ENCODE measurements at regions not wholly inside any gene's neighbourhood (a gene's known extent, or its start where the extent isn't known, plus 50 kb on each side); places are given as distances from the start of the nearest gene placed in this dataset.

DNA sequence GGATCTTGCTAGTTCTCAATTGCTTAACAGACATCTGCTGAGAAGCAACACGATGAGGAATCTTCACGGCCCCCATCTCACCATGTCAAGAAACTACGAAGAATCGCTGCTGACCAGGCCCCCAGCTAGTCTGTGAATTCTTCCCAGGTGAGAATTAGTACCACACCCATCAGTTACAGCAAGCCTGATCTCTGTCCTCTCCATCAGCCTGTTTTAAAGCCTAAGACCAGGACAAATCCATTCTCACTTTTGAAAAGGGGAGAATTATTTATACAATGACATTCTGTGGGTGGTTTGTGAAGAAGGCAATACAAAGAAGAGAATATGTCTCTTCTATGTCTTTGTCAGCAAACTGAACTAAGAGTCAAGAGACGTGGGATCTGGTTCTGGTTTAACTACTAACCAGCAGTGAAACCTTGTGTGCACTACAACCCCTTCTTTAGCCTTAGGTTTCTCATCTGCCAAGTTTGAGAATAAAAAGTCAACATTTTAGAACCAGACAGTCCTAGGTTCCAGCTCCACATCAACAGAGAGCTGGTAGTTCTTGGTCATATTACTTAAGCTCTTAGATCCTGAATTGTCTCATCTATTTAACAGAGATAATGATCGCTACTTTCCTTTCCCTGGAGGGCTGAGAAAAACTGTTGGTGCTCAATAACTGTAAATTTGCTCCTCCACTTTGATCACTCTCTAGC is 160.4 kb upstream of the RORA start:
- H3K9me1 ChIP-seq (ENCODE audit: control insufficient read depth, extremely low read depth, insufficient read depth, low read length): no peaks in the 10 kb centered on the region
- no peak for DNase-seq (ENCODE audit: low read depth, low spot score)
- no peak overlapping the region for H3K9ac ChIP-seq (ENCODE audit: control insufficient read depth, extremely low read depth, insufficient read depth, low read length)
- no peak overlapping the region for H3K27ac ChIP-seq (ENCODE audit: control insufficient read depth, insufficient read depth, low read length)
- no peaks in the 10 kb centered on the region for H3K36me3 ChIP-seq (ENCODE audit: control insufficient read depth in 2 of 2, extremely low read depth in 1 of 2, insufficient read depth in 2 of 2, low read length in 2 of 2)
- no peaks in the 10 kb centered on the region for H3K79me2 ChIP-seq (ENCODE audit: control insufficient read depth, insufficient read depth, low read length)
- H2AFZ ChIP-seq (ENCODE audit: control insufficient read depth, low read length): no peak overlapping the region
- no peak overlapping the region for H3K4me2 ChIP-seq (ENCODE audit: control insufficient read depth, extremely low read depth, insufficient read depth, low read depth, low read length)
- no peaks in the 10 kb centered on the region for H3K27me3 ChIP-seq (ENCODE audit: control insufficient read depth, extremely low read depth, insufficient read depth, low read length)
- no peaks in the 10 kb centered on the region for H3K4me1 ChIP-seq (ENCODE audit: control insufficient read depth, extremely low read depth, insufficient read depth, low read length)
- TF ChIP-seq CTCF (optimal IDR thresholded peaks at IDR 0.05 in 1 of 3, IDR thresholded peaks at IDR 0.05 in 1 of 3, conservative IDR thresholded peaks at IDR 0.05 in 1 of 3; ENCODE audit: extremely low read depth in 1 of 3, insufficient read depth in 2 of 3, low read length in 3 of 3) (no peak), EZH2 (IDR thresholded peaks at IDR 0.05; ENCODE audit: low read length) (no peak)
- no peaks in the 10 kb centered on the region for H4K20me1 ChIP-seq (ENCODE audit: control insufficient read depth, extremely low read depth, insufficient read depth, low read length)
- H3K4me3 ChIP-seq (ENCODE audit: control insufficient read depth in 2 of 3, extremely low read depth in 1 of 3, insufficient read depth in 2 of 3, low read depth in 1 of 3, low read length in 3 of 3): no peak overlapping the region
- dilution Hi-C loops (cut with MboI; ENCODE audit: extremely low pct_ligation_motif_present, low sequenced_read_pairs): no loop called here
- no peaks in the 10 kb centered on the region for H3K9me3 ChIP-seq (ENCODE audit: control insufficient read depth, low read depth, low read length)
- FAIRE-seq: no peak

- Histone ChIP-seq H4K20me1 (ENCODE audit: control insufficient read depth, extremely low read depth, insufficient read depth, low read length) (no peaks in the 10 kb centered on the region), H3K27ac (ENCODE audit: control insufficient read depth, insufficient read depth, low read length) (no peak overlapping the region), H3K9ac (ENCODE audit: control insufficient read depth, extremely low read depth, insufficient read depth, low read length) (no peak overlapping the region), H3K4me3 (ENCODE audit: control insufficient read depth in 2 of 3, extremely low read depth in 1 of 3, insufficient read depth in 2 of 3, low read depth in 1 of 3, low read length in 3 of 3) (no peak overlapping the region), H3K36me3 (ENCODE audit: control insufficient read depth in 2 of 2, extremely low read depth in 1 of 2, insufficient read depth in 2 of 2, low read length in 2 of 2) (no peaks in the 10 kb centered on the region), H3K9me3 (ENCODE audit: control insufficient read depth, low read depth, low read length) (no peaks in the 10 kb centered on the region), H3K79me2 (ENCODE audit: control insufficient read depth, insufficient read depth, low read length) (no peaks in the 10 kb centered on the region), H3K4me1 (ENCODE audit: control insufficient read depth, extremely low read depth, insufficient read depth, low read length) (no peaks in the 10 kb centered on the region), H3K27me3 (ENCODE audit: control insufficient read depth, extremely low read depth, insufficient read depth, low read length) (no peaks in the 10 kb centered on the region), H3K9me1 (ENCODE audit: control insufficient read depth, extremely low read depth, insufficient read depth, low read length) (no peaks in the 10 kb centered on the region), H2AFZ (ENCODE audit: control insufficient read depth, low read length) (no peak overlapping the region), H3K4me2 (ENCODE audit: control insufficient read depth, extremely low read depth, insufficient read depth, low read depth, low read length) (no peak overlapping the region)
- no peak for DNase-seq (ENCODE audit: low read depth, low spot score)
- dilution Hi-C loops (cut with MboI; ENCODE audit: extremely low pct_ligation_motif_present, low sequenced_read_pairs): no loop called here
- no peak for FAIRE-seq
- TF ChIP-seq CTCF (optimal IDR thresholded peaks at IDR 0.05 in 1 of 3, IDR thresholded peaks at IDR 0.05 in 1 of 3, conservative IDR thresholded peaks at IDR 0.05 in 1 of 3; ENCODE audit: extremely low read depth in 1 of 3, insufficient read depth in 2 of 3, low read length in 3 of 3) (no peak), EZH2 (IDR thresholded peaks at IDR 0.05; ENCODE audit: low read length) (no peak)
These were observed 158.6 kb upstream of the RORA start for GRCh38 chr15:61387675-61388074.

Data from keratinocyte (primary cell).